PFSK-1 (cell line): ENCODE measurements at regions not wholly inside any gene's neighbourhood (a gene's known extent, or its start where the extent isn't known, plus 50 kb on each side); places are given as distances from the start of the nearest gene placed in this dataset.

ENCODE experiments used
- FOXP2 ChIP-seq: optimal IDR thresholded peaks from 2 replicates; pipeline ENCODE3; 2011; ENCODE audit warnings: borderline replicate concordance, control low read depth, inconsistent platforms; ENCODE audit not compliant: insufficient read depth; ENCODE audit errors: extremely low read length, extremely low read depth
- POLR2AphosphoS5 ChIP-seq: IDR thresholded peaks from 2 replicates; pipeline ENCODE4 v1.6.1; 2012; ENCODE audit warnings: low read depth, mild to moderate bottlenecking, control low read depth, low read length, moderate library complexity
- SIN3A ChIP-seq: IDR thresholded peaks from 2 replicates; pipeline ENCODE4 v1.6.1; 2012; ENCODE audit warnings: mild to moderate bottlenecking, low read length, moderate library complexity, borderline replicate concordance; ENCODE audit not compliant: insufficient read depth
- TAF1 ChIP-seq: IDR thresholded peaks from 2 replicates; pipeline ENCODE4 v1.6.1; 2012; ENCODE audit warnings: low read length, control low read depth, borderline replicate concordance; ENCODE audit not compliant: insufficient read depth
- TF ChIP-seq, protein P1 (sequence below), 2 experiments: IDR thresholded peaks; 2 replicates each; pipeline versions ENCODE4 v1.6.1 to v1.8.0; 2011 to 2012; ENCODE audit warnings: low read depth in 2 of 2, low read length in 2 of 2, control low read depth in 1 of 2, inconsistent platforms in 1 of 2, mild to moderate bottlenecking in 1 of 2, moderate library complexity in 1 of 2; ENCODE audit not compliant: insufficient read depth in 1 of 2

DNA sequence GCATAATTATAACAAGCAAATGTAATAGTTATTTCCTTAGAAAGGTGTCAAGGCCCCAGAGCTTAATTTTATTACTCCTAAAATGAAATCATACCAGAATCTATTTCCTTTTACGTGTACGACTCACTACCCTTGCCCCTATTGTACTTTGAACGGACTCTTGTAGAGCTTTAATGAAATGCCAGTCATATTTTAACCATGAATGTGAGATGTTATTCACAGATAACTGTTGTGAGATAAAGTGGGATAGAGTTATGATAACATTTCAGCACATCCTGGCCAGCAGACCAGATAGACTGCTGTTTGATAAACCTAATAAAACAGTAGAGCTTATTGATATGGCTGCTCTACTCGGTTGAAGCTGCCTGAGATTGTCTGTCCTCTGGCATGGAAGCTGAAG is 500.8 kb upstream of the PBX1 start:
- TF ChIP-seq TAF1, result no peak
- TF ChIP-seq POLR2AphosphoS5, result no peak
- TF ChIP-seq SIN3A, result no peak
- TF ChIP-seq, protein P1, sequence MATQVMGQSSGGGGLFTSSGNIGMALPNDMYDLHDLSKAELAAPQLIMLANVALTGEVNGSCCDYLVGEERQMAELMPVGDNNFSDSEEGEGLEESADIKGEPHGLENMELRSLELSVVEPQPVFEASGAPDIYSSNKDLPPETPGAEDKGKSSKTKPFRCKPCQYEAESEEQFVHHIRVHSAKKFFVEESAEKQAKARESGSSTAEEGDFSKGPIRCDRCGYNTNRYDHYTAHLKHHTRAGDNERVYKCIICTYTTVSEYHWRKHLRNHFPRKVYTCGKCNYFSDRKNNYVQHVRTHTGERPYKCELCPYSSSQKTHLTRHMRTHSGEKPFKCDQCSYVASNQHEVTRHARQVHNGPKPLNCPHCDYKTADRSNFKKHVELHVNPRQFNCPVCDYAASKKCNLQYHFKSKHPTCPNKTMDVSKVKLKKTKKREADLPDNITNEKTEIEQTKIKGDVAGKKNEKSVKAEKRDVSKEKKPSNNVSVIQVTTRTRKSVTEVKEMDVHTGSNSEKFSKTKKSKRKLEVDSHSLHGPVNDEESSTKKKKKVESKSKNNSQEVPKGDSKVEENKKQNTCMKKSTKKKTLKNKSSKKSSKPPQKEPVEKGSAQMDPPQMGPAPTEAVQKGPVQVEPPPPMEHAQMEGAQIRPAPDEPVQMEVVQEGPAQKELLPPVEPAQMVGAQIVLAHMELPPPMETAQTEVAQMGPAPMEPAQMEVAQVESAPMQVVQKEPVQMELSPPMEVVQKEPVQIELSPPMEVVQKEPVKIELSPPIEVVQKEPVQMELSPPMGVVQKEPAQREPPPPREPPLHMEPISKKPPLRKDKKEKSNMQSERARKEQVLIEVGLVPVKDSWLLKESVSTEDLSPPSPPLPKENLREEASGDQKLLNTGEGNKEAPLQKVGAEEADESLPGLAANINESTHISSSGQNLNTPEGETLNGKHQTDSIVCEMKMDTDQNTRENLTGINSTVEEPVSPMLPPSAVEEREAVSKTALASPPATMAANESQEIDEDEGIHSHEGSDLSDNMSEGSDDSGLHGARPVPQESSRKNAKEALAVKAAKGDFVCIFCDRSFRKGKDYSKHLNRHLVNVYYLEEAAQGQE (IDR thresholded peaks at IDR 0.05; ENCODE audit: insufficient read depth in 1 of 2, low read depth in 2 of 2, low read length in 2 of 2), result no peak
- no peak for TF ChIP-seq FOXP2
